ENCODE measurements at regions not wholly inside any gene's neighbourhood (a gene's known extent, or its start where the extent isn't known, plus 50 kb on each side); places are given as distances from the start of the nearest gene placed in this dataset.

DNA sequence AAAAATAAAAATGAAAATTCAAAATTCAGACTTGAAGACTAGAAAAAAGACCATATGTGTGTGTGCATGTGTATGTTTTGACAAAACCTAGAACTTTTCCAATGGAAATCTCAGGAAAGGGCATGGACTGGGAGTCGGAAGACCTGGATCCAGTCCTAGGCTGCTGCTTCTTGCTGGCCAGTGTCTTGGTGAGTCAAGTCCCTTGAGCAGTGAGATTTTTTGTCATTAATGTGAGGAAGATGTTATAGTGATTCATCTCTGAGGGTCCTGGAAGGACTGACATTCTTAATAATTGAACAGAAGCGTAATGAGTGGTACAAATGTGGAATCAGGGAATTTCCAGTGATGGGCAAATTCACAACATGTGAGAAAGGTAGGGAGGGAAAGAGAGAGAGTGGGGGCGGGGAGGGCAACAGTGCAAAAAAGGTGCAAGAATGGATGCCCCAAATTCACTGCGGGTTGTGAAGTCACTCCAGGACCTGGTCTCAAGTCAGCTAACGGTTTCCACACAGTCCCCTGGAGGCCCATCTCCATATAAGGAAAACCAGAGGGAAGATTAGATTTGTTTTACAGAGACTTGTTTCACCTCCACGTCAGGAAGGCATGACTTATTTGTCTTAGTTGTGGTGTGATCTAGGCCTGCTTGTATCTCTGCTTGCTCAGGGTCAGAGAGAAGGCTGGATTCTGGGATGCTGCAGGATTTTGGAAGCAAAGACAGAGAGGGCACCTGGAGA, 201.7 kb downstream of the BUB3 start:
- TF ChIP-seq CTCF (IDR thresholded peaks at IDR 0.05) (no peak), POLR2A (IDR thresholded peaks at IDR 0.05) (no peak), POLR2AphosphoS5 (IDR thresholded peaks at IDR 0.05) (no peak)
